AG10803 (cell line): ENCODE measurements at regions not wholly inside any gene's neighbourhood (a gene's known extent, or its start where the extent isn't known, plus 50 kb on each side); places are given as distances from the start of the nearest gene placed in this dataset.

Experiments used
- DNase-seq: peaks from one replicate; pipeline ENCODE4 v3.0.0; 2010; ENCODE audit warnings: low read depth
- H3K4me3 ChIP-seq: 2 replicates; pipeline ENCODE4 v1.5.1; 2011; ENCODE audit warnings: mild to moderate bottlenecking, low read length, control low read depth
- CTCF ChIP-seq: conservative IDR thresholded peaks from 2 replicates; pipeline ENCODE4 v1.5.1; 2011; ENCODE audit warnings: mild to moderate bottlenecking, low read length, control low read depth, inconsistent platforms

GRCh38 chr13:50318887-50319286 is 303.6 kb downstream of the KCNRG start:
- TF ChIP-seq CTCF, result no peak
- no peak for DNase-seq
- H3K4me3 ChIP-seq, result no peak overlapping the region

GRCh38 chr13:50319635-50320255 is 304.5 kb downstream of the KCNRG start:
- TF ChIP-seq CTCF, result no peak
- peak; percentile 62 for DNase-seq
- no peak overlapping the region for H3K4me3 ChIP-seq

GRCh38 chr13:50320271-50320862 is 305.1 kb downstream of the KCNRG start:
- peak; percentile 55 for DNase-seq
- no peak for TF ChIP-seq CTCF
- H3K4me3 ChIP-seq, result no peak overlapping the region

- no peak overlapping the region for H3K4me3 ChIP-seq
- no peak for TF ChIP-seq CTCF
- no peak for DNase-seq
These were observed 306.8 kb downstream of the KCNRG start for GRCh38 chr13:50322006-50322405.

GRCh38 chr13:50323440-50324065 is 308.3 kb downstream of the KCNRG start:
- no peak for TF ChIP-seq CTCF

GRCh38 chr13:50326271-50326670 is 311.0 kb downstream of the KCNRG start:
- no peak overlapping the region for H3K4me3 ChIP-seq
- no peak for TF ChIP-seq CTCF
- DNase-seq, result no peak

More at GRCh38 chr13:50323440-50324065, 308.3 kb downstream of the KCNRG start:
- peak; percentile 91 for DNase-seq
- no peak overlapping the region for H3K4me3 ChIP-seq

GRCh38 chr13:50326811-50327210 is 311.6 kb downstream of the KCNRG start:
- peak; percentile 48 for DNase-seq
- no peak for TF ChIP-seq CTCF
- no peak overlapping the region for H3K4me3 ChIP-seq
